GM12891 (cell line): ENCODE measurements at regions not wholly inside any gene's neighbourhood (a gene's known extent, or its start where the extent isn't known, plus 50 kb on each side); places are given as distances from the start of the nearest gene placed in this dataset.
"Not testable (repeated sequence)": the region's sequence is repeated elsewhere in the genome, so short reads cannot be mapped to it uniquely, and the experiment has no call there.

Experiments used
- DNase-seq: peaks from one replicate; pipeline ENCODE4 v3.0.0; 2011; ENCODE audit warnings: low spot score; ENCODE audit not compliant: insufficient read length
- FAIRE-seq: peaks from 2 replicates; lab custom pipeline; 2011; peaks lifted over from hg19 to GRCh38; lab: Jason Lieb, UNC
- PAX5 ChIP-seq: IDR thresholded peaks from 2 replicates; pipeline ENCODE4 v1.6.1; 2011; ENCODE audit warnings: low read length, moderate library complexity, mild to moderate bottlenecking; ENCODE audit not compliant: insufficient read depth, severe bottlenecking
- POLR2A ChIP-seq: IDR thresholded peaks from 2 replicates; pipeline ENCODE4 v1.6.1; 2011; ENCODE audit warnings: low read depth, low read length, control low read depth
- POLR2AphosphoS5 ChIP-seq: IDR thresholded peaks from 2 replicates; pipeline ENCODE4 v1.6.1; 2011; ENCODE audit warnings: low read depth, low read length, control low read depth
- POU2F2 ChIP-seq: IDR thresholded peaks from 2 replicates; pipeline ENCODE4 v1.6.1; 2011; ENCODE audit warnings: low read depth, mild to moderate bottlenecking, control low read depth, low read length, moderate library complexity
- SPI1 ChIP-seq: IDR thresholded peaks from 2 replicates; pipeline ENCODE4 v1.6.1; 2011; ENCODE audit warnings: low read depth, low read length, control low read depth
- TAF1 ChIP-seq: IDR thresholded peaks from 2 replicates; pipeline ENCODE4 v1.6.1; 2011; ENCODE audit warnings: low read depth, low read length, control low read depth

DNA sequence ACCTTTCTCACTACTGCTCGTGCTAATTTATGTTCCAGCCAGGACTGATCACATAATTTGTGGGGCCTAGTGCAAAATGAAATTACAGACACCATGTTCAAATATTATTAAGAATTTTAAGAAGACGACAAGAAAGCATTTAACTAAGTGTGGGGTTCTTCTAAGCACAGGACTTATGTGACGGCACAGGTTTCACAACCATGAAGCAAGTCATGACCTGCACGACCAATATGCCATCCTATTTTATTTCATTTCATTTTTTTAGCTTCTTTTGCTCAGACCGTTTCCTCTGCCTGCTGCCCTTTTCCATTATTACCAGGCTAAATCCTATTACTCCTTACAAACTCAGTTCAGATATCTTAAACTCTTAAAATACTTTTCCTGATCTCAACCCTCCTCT is 462.5 kb downstream of the AASDHPPT start:
- TF ChIP-seq POU2F2 (no peak), PAX5 (no peak), POLR2A (no peak), TAF1 (no peak)
- DNase-seq (no peak), FAIRE-seq (no peak)

DNA sequence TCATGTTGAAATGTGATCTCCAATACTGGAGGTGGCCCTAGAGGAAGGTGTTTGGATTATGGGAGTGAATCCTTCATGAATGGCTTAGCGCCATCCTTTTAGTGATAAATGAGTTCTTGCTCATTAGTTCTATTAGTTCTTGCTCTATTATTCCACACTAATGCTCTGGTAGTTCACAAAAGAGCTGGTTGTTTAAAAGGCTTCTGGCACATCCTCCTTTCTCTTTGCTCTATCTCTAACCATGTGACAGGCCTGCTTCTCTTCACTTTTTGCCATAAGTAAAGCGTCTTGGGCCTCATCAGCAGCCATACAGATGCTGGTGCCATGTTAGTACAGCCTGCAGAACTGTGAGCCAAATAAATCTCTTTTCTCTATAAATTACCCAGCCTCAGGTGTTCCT is 469.9 kb downstream of the GUCY1A2 start:
- no peak for DNase-seq
- no peak for FAIRE-seq
- TF ChIP-seq POLR2AphosphoS5 (no peak), POLR2A (no peak), PAX5 (no peak), POU2F2 (no peak), TAF1 (no peak), SPI1 (no peak)

DNA sequence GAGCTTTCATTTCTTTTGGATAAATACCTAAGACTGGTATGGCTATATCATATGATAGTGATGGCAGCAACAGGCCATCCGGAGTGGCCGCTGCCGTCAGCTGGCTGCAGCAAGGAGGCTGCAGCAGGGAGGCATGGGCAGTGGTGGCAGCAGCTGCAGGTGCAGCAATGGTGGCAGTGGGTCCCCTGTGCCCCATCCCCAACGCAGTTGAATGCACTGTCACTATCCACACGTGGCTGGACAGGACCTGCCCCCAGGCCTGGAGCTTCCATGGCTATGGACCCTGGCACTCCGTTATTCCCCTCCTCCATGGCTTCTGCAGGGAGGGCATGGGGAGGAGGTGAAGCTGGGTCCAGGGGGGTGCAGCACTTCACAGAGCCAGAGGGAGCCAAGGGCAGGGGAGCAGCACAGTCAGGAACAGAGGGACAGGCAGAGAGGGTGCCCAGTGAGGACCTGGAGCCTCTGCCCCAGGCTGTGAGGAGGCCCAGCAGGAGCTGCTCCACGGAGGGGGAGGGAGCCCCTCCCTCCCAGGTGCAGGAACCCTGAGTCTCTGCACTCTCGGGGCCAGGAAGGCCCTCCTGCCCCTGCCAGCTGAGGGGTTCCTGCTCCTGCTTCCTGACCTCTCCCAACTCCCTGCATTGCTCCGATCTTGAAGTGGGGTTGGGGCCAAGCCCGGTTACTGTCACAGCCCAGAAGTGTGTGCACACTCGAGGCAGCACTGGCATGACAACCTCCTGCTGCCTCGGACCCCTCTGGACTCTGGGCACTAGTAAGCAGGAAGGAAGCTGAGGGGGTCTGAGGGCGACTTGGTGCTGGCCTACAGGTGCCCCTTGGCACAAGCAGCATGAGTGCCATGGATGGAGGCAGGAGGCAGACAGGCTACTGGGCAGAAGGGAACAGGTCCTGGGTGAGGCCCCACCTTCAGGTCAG is 466.3 kb downstream of the GUCY1A2 start:
- TF ChIP-seq POLR2A (no peak), POU2F2 (no peak), SPI1 (no peak), TAF1 (no peak), POLR2AphosphoS5 (no peak), PAX5 (no peak)
- FAIRE-seq: no peak
- no peak for DNase-seq

DNA sequence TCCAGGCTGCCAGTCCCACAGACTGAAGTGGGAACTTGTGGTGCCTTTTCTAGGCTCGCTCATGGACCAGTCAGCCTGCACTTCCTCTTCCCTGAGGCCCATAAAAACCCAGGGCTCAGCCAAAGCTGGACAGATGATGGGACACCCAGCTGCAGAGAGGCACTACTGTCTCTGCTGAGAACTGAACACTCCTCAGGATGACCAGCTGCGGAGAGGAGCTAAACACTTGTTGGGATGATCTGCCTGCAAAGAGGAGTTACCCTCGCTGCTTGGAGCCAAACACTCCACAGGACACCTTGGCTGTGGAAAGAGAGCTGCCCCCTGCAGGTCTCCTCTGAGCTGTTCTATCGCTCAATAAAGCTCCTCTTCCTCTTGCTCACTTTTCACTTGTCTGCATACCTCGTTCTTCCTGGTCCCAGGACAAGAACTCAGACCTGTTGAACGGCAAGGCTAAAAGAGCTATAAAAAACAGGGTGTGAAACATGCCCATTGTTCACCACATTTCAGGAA is 465.5 kb downstream of the GUCY1A2 start:
- DNase-seq (no peak), FAIRE-seq (no peak)
- no peak for TF ChIP-seq TAF1
- no peak for TF ChIP-seq PAX5
- TF ChIP-seq POLR2A: no peak
- TF ChIP-seq POLR2AphosphoS5: no peak
- TF ChIP-seq POU2F2: no peak
- no peak for TF ChIP-seq SPI1

DNA sequence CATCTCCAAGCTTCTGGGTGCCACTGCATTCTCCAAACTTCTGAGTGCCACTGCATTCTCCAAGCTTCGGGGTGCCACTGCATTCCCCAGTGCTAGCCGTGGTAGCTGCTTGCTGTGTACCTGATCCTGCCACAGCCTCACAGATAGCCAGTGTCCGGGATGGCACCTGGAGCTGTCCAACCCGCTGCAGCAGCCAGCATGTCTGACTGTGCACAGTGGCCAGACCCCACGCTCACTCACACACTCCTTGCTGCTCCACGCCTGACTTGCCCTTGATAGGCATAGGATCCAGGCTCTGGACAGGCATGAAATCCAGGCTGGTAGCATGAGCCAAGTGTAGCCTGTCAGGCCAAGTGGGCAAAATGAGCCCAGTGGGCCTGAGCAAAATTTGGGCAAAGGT is 465.0 kb downstream of the GUCY1A2 start:
- FAIRE-seq (no peak), DNase-seq (no peak)
- TF ChIP-seq PAX5: no peak
- TF ChIP-seq POLR2A: no peak
- no peak for TF ChIP-seq POU2F2
- TF ChIP-seq TAF1: no peak
- TF ChIP-seq SPI1: no peak
- TF ChIP-seq POLR2AphosphoS5: no peak

DNA sequence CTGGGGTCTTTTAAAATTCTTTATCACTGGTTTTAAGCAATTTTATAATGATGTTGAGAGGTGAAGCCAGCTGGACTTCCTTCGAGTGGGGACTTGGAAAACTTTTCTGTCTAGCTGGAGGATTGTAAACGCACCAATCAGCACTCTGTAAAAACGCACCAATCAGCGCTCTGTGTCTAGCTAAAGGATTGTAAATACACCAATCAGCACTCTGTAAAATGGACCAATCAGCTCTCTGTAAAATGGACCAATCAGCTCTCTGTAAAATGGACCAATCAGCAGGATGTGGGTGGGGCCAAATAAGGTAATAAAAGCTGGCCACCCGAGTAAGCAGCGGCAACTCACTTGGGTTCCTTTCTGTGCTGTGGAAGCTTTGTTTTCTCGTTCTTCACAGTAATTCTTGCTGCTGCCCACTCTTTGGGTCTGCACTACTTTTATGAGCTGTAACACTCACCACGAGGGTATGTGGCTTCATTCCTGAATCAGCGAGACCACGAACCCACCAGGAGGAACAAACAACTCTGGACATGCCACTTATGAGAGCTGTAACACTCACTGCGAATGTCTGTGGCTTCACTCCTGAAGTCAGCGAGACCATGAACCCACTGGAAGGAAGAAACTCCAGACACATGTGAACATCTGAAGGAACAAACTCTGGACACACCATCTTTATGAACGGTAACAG is 462.6 kb downstream of the GUCY1A2 start:
- not testable (repeated sequence) for FAIRE-seq, DNase-seq

DNA sequence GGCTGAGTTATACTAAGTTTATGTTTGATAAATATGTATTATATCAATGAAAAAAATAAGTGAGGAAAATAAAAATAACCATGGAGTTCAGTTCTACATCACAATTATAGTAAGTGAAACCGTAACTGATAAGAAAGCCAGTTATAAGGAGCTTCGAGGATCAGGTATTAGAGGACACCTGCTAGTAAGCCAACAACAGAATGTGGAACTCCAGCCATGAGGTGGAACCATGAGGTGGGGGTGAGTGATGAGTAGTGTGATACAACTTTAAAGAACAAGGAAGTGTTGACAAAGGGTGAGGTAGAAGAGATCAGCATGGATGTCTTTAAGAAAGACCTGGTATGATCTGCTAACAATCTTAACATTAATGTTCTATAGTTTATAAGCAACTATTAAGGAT is 452.9 kb downstream of the GUCY1A2 start:
- FAIRE-seq (no peak), DNase-seq (no peak)
- TF ChIP-seq TAF1: no peak
- no peak for TF ChIP-seq POLR2AphosphoS5
- TF ChIP-seq SPI1: no peak
- no peak for TF ChIP-seq POU2F2
- TF ChIP-seq POLR2A: no peak
- no peak for TF ChIP-seq PAX5

DNA sequence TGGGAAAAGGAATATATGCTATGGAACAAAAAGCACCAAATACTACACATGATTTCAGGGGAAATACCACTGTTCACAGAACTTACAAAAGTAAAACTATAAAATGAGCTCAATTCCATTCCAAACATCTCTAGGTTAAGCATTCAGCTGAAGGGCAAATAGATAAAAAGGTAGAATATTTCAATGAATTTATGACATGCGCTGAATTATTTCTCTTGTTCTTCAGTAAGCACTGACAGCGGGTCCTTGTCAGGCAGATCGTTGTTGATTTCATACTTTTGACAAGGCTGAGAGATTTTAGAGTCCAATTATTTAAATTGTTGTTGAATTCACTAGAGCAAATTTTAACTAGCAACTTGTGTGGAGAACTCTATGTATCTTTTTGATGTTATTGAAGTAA is 449.6 kb downstream of the GUCY1A2 start:
- FAIRE-seq (no peak), DNase-seq (no peak)
- TF ChIP-seq TAF1 (no peak), POLR2A (no peak), PAX5 (no peak), POLR2AphosphoS5 (no peak), POU2F2 (no peak), SPI1 (no peak)

DNA sequence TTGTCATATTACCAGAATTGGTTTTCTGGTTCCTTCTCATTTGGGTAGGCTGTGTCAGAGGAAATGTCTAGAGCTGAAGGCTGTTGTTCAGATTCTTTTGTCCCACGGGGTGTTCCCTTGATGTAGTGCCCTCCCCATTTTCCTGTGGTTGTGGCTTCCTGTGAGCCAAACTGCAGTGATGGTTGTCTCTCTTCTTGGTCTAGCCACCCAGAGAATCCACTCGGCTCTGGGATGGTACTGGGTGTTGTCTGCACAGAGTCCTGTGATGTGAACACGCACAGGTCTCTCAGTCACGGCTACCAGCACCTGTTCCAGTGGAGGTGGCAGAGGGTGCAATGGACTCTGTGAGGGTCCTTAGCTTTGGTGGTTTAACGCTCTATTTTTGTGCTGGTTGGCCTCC is 440.9 kb downstream of the GUCY1A2 start:
- FAIRE-seq, DNase-seq: not testable (repeated sequence)
